HEK293 (cell line): ENCODE measurements at regions not wholly inside any gene's neighbourhood (a gene's known extent, or its start where the extent isn't known, plus 50 kb on each side); places are given as distances from the start of the nearest gene placed in this dataset.

Source experiments
- CTCF ChIA-PET: fragments of 350-600 bp; formaldehyde crosslinking; extraction: SDS; loops from one replicate; lab custom pipeline; 2021; ENCODE audit warnings: antibody characterized with exemption; lab: Yijun Ruan, JAX
- POLR2A ChIA-PET: fragments of 300-600 bp; formaldehyde crosslinking; extraction: SDS; loops from one replicate; lab custom pipeline; 2020; ENCODE audit warnings: antibody characterized with exemption, inconsistent platforms; lab: Yijun Ruan, JAX
- H3K27ac ChIP-seq: fragments of 200-500 bp; sonication (Bioruptor generic); 2 replicates; pipeline ENCODE4 v1.5.1; 2014; ENCODE audit warnings: low read depth, low read length, control low read depth, inconsistent platforms; ENCODE audit errors: extremely low read depth
- H3K36me3 ChIP-seq, 2 experiments: fragments of 200-500 bp in 1 of 2; sonication (Bioruptor generic) in 1 of 2; 1 replicate in 1 of 2; 2 replicates in 1 of 2; pipeline ENCODE4 v1.5.1; 2014 to 2017; ENCODE audit warnings: inconsistent platforms in 2 of 2, low read length in 2 of 2; ENCODE audit not compliant: control insufficient read depth in 2 of 2, insufficient read depth in 1 of 2
- H3K4me1 ChIP-seq: fragments of 200-500 bp; sonication (Bioruptor generic); 2 replicates; pipeline ENCODE4 v1.5.1; 2014; ENCODE audit warnings: mild to moderate bottlenecking, low read length, inconsistent platforms; ENCODE audit not compliant: control insufficient read depth, insufficient read depth
- H3K4me3 ChIP-seq: 2 replicates; pipeline ENCODE4 v1.5.1; 2011; ENCODE audit warnings: low read depth, mild to moderate bottlenecking, control low read depth, low read length, moderate library complexity
- H3K9me3 ChIP-seq: fragments of 200-500 bp; sonication (Bioruptor generic); 2 replicates; pipeline ENCODE4 v1.5.1; 2014; ENCODE audit warnings: low read depth, low read length, inconsistent platforms; ENCODE audit not compliant: control insufficient read depth, insufficient read depth
- GLI4 ChIP-seq: fragments of 450-650 bp; formaldehyde crosslinking; IDR thresholded peaks from 2 replicates; pipeline ENCODE4 v1.5.1; 2016; ENCODE audit warnings: missing biosample characterization, missing genetic modification characterization
- MEIS1 ChIP-seq: sonication (generic); formaldehyde crosslinking; IDR thresholded peaks from 2 replicates; pipeline ENCODE4 v1.8.1; 2022; ENCODE audit warnings: missing genetic modification reagents, mild to moderate bottlenecking, borderline replicate concordance
- TCF7L2 ChIP-seq: IDR thresholded peaks from 2 replicates; pipeline ENCODE4 v1.6.1; 2011; ENCODE audit warnings: low read depth, mild to moderate bottlenecking, inconsistent platforms, low read length, moderate library complexity, borderline replicate concordance
- TRIM28 ChIP-seq: IDR thresholded peaks from 2 replicates; pipeline ENCODE4 v1.6.1; 2011; ENCODE audit warnings: low read length, control low read depth, borderline replicate concordance
- ZBTB10 ChIP-seq: fragments of 450-650 bp; formaldehyde crosslinking; IDR thresholded peaks from 2 replicates; pipeline ENCODE4 v1.5.1; 2016; ENCODE audit warnings: missing biosample characterization, missing genetic modification characterization
- ZBTB21 ChIP-seq: fragments of 450-650 bp; formaldehyde crosslinking; IDR thresholded peaks from 2 replicates; pipeline ENCODE4 v1.5.1; 2017; ENCODE audit warnings: missing biosample characterization, missing genetic modification characterization
- ZBTB48 ChIP-seq: fragments of 450-650 bp; formaldehyde crosslinking; IDR thresholded peaks from 2 replicates; pipeline ENCODE4 v1.5.1; 2016; ENCODE audit warnings: missing biosample characterization, missing genetic modification characterization
- ZBTB49 ChIP-seq: fragments of 450-650 bp; formaldehyde crosslinking; IDR thresholded peaks from 2 replicates; pipeline ENCODE4 v1.5.1; 2016; ENCODE audit warnings: missing biosample characterization, missing genetic modification characterization, low read depth
- ZBTB6 ChIP-seq: fragments of 450-650 bp; formaldehyde crosslinking; IDR thresholded peaks from 2 replicates; pipeline ENCODE4 v1.5.1; 2017; ENCODE audit warnings: missing biosample characterization, missing genetic modification characterization
- ZFP3 ChIP-seq: fragments of 450-650 bp; formaldehyde crosslinking; IDR thresholded peaks from 2 replicates; pipeline ENCODE4 v1.5.1; 2016; ENCODE audit warnings: low read depth, missing biosample characterization, missing genetic modification characterization
- ZNF146 ChIP-seq: fragments of 450-650 bp; formaldehyde crosslinking; IDR thresholded peaks from 2 replicates; pipeline ENCODE4 v1.5.1; 2016; ENCODE audit warnings: missing biosample characterization, missing genetic modification characterization
- ZNF280D ChIP-seq: fragments of 450-650 bp; formaldehyde crosslinking; IDR thresholded peaks from 2 replicates; pipeline ENCODE4 v1.5.1; 2016; ENCODE audit warnings: missing biosample characterization, missing genetic modification characterization
- ZNF362 ChIP-seq: fragments of 450-650 bp; formaldehyde crosslinking; IDR thresholded peaks from 2 replicates; pipeline ENCODE4 v1.5.1; 2016; ENCODE audit warnings: missing biosample characterization, missing genetic modification characterization
- ZNF621 ChIP-seq: fragments of 450-650 bp; formaldehyde crosslinking; IDR thresholded peaks from 2 replicates; pipeline ENCODE4 v1.5.1; 2017; ENCODE audit warnings: missing biosample characterization, missing genetic modification characterization
- ZNF658 ChIP-seq: fragments of 450-650 bp; formaldehyde crosslinking; IDR thresholded peaks from 2 replicates; pipeline ENCODE4; 2016; ENCODE audit warnings: missing biosample characterization, missing genetic modification characterization
- ZNF660 ChIP-seq: fragments of 450-650 bp; IDR thresholded peaks from 2 replicates; pipeline ENCODE4 v1.5.1; 2018; ENCODE audit warnings: missing biosample characterization, mild to moderate bottlenecking, missing genetic modification characterization
- ZNF670 ChIP-seq: fragments of 450-650 bp; formaldehyde crosslinking; IDR thresholded peaks from 2 replicates; pipeline ENCODE4 v1.5.1; 2016; ENCODE audit warnings: missing biosample characterization, missing genetic modification characterization, low read depth
- ZNF704 ChIP-seq: fragments of 450-650 bp; formaldehyde crosslinking; IDR thresholded peaks from 2 replicates; pipeline ENCODE4 v1.5.1; 2016; ENCODE audit warnings: missing biosample characterization, missing genetic modification characterization
- ZNF792 ChIP-seq: fragments of 450-650 bp; formaldehyde crosslinking; IDR thresholded peaks from 2 replicates; pipeline ENCODE4 v1.5.1; 2016; ENCODE audit warnings: missing biosample characterization, missing genetic modification characterization

- TF ChIP-seq ZNF362 (tag by site-specific recombination) (no peak), ZNF660 (tag by site-specific recombination) (no peak), ZNF670 (tag by site-specific recombination) (no peak), ZNF621 (no peak), ZBTB6 (tag by site-specific recombination) (no peak), ZNF792 (no peak), ZNF704 (tag by site-specific recombination) (no peak), TRIM28 (no peak)
These were observed 144.7 kb downstream of the PDGFRA start (continued) for GRCh38 chr4:54373718-54374210.

- no peaks in the 10 kb centered on the region for H3K9me3 ChIP-seq
- no peaks in the 10 kb centered on the region for H3K36me3 ChIP-seq
- no peak overlapping the region for H3K4me3 ChIP-seq
- ChIA-PET POLR2A (no interaction called here), CTCF (no interaction called here)
- H3K4me1 ChIP-seq = no peaks in the 10 kb centered on the region
- TF ChIP-seq ZNF280D (tag by site-specific recombination) = no peak
- TF ChIP-seq ZNF146 (tag by site-specific recombination) = no peak
- no peak for TF ChIP-seq MEIS1 (CRISPR knock-in tag)
- no peak for TF ChIP-seq ZBTB48 (tag by site-specific recombination)
- no peak for TF ChIP-seq TCF7L2
- no peak for TF ChIP-seq ZBTB21 (tag by site-specific recombination)
- no peak for TF ChIP-seq ZNF658
- no peak for TF ChIP-seq GLI4 (tag by site-specific recombination)
- TF ChIP-seq, all 188 proteins: peak for 0
- H3K27ac ChIP-seq = no peak overlapping the region
These were observed 149.4 kb downstream of the PDGFRA start for GRCh38 chr4:54378461-54378860.

GRCh38 chr4:54384152-54384551 lies 155.1 kb downstream of the PDGFRA start:
- H3K4me3 ChIP-seq = no peak overlapping the region
- ChIA-PET POLR2A (no interaction called here), CTCF (interaction anchor here (0.6 kb wide), 1 partner anchor 73 kb away, joined by 5 read pairs; no protein-coding TSS in a partner anchor)
- no peaks in the 10 kb centered on the region for H3K36me3 ChIP-seq
- H3K27ac ChIP-seq = no peak overlapping the region
- H3K9me3 ChIP-seq = no peaks in the 10 kb centered on the region
- TF ChIP-seq ZBTB10 (tag by site-specific recombination) (no peak), ZBTB49 (tag by site-specific recombination) (no peak), ZFP3 (tag by site-specific recombination) (peak; percentile 62; the same call in 1 of the 2 replicates)
- TF ChIP-seq, all 188 proteins: peak for 1
- H3K4me1 ChIP-seq = no peaks in the 10 kb centered on the region
